Upper lobe of right lung (tissue), 1 donor: ENCODE measurements at regions not wholly inside any gene's neighbourhood (a gene's known extent, or its start where the extent isn't known, plus 50 kb on each side); places are given as distances from the start of the nearest gene placed in this dataset.

Experiments
- ATAC-seq: fragments of 200-7000 bp; cut with Tn5 transposase; one replicate; pipeline ENCODE4 v1.9.1; 2020; ENCODE audit warnings: mild to moderate bottlenecking, moderate library complexity
- DNase-seq: peaks from one replicate; pipeline ENCODE4 v3.0.0-alpha.2; 2020
- H3K27ac ChIP-seq: fragments of 200-600 bp; one replicate; pipeline ENCODE4 v1.8.0; 2022
- H3K27me3 ChIP-seq: fragments of 200-600 bp; one replicate; pipeline ENCODE4 v1.8.0; 2022; ENCODE audit warnings: mild to moderate bottlenecking
- H3K36me3 ChIP-seq: fragments of 200-600 bp; one replicate; pipeline ENCODE4 v1.8.0; 2022
- H3K4me1 ChIP-seq: fragments of 200-600 bp; one replicate; pipeline ENCODE4 v1.8.0; 2022
- H3K4me3 ChIP-seq: fragments of 200-600 bp; one replicate; pipeline ENCODE4 v1.8.0; 2022; ENCODE audit warnings: mild to moderate bottlenecking
- H3K9me3 ChIP-seq: fragments of 200-600 bp; one replicate; pipeline ENCODE4 v1.8.0; 2022
- CTCF ChIP-seq: fragments of 200-600 bp; IDR thresholded peaks from one replicate; pipeline ENCODE4 v1.8.0; 2022; ENCODE audit warnings: antibody characterized with exemption
- intact Hi-C: fragments of 100-400 bp; cut with DNase I; formaldehyde crosslinking; loops from one replicate; pipeline ENCODE4 v1.11.0; 2022
- donor health status: DM: no; HTN: yes; CAD: no; lungs with severe emphysema.

GRCh38 chr1:88266051-88266450 lies 418.0 kb upstream of the PKN2 start:
- intact Hi-C loops: no loop called here
- ATAC-seq: no peak

GRCh38 chr1:88272216-88272615 lies 411.9 kb upstream of the PKN2 start:
- DNase-seq (no peak), ATAC-seq (no peak)
- Histone ChIP-seq H3K4me3 (no peak overlapping the region), H3K27me3 (no peaks in the 10 kb centered on the region), H3K36me3 (no peaks in the 10 kb centered on the region), H3K27ac (no peak overlapping the region), H3K9me3 (no peaks in the 10 kb centered on the region), H3K4me1 (no peaks in the 10 kb centered on the region)
- no peak for TF ChIP-seq CTCF
- intact Hi-C loops: no loop called here

More at GRCh38 chr1:88266051-88266450, 418.0 kb upstream of the PKN2 start:
- no peak overlapping the region for H3K27ac ChIP-seq
- no peak overlapping the region for H3K4me3 ChIP-seq
- no peak for TF ChIP-seq CTCF
- H3K36me3 ChIP-seq: no peaks in the 10 kb centered on the region
- no peak for DNase-seq
- H3K4me1 ChIP-seq: no peaks in the 10 kb centered on the region
- H3K27me3 ChIP-seq: no peaks in the 10 kb centered on the region
- no peaks in the 10 kb centered on the region for H3K9me3 ChIP-seq

GRCh38 chr1:88274431-88274830 lies 409.6 kb upstream of the PKN2 start:
- H3K27ac ChIP-seq: no peak overlapping the region
- H3K9me3 ChIP-seq: no peaks in the 10 kb centered on the region
- no peak overlapping the region for H3K4me3 ChIP-seq
- no peak for DNase-seq
- no peak for TF ChIP-seq CTCF
- intact Hi-C loops: no loop called here
- H3K36me3 ChIP-seq: no peaks in the 10 kb centered on the region
- H3K4me1 ChIP-seq: no peaks in the 10 kb centered on the region
- no peaks in the 10 kb centered on the region for H3K27me3 ChIP-seq
- no peak for ATAC-seq

- intact Hi-C loops: no loop called here
- no peak overlapping the region for H3K27ac ChIP-seq
- no peak overlapping the region for H3K4me3 ChIP-seq
- no peak for TF ChIP-seq CTCF
- H3K27me3 ChIP-seq: no peaks in the 10 kb centered on the region
- ATAC-seq (no peak), DNase-seq (no peak)
- H3K4me1 ChIP-seq: no peaks in the 10 kb centered on the region
- no peaks in the 10 kb centered on the region for H3K9me3 ChIP-seq
- no peaks in the 10 kb centered on the region for H3K36me3 ChIP-seq
These were observed 408.7 kb upstream of the PKN2 start for GRCh38 chr1:88275259-88275862.

- no peak for TF ChIP-seq CTCF
- DNase-seq (no peak), ATAC-seq (no peak)
- H3K27me3 ChIP-seq: no peaks in the 10 kb centered on the region
- intact Hi-C loops: no loop called here
- H3K4me1 ChIP-seq: no peaks in the 10 kb centered on the region
- H3K4me3 ChIP-seq: no peak overlapping the region
- no peak overlapping the region for H3K27ac ChIP-seq
- H3K9me3 ChIP-seq: no peaks in the 10 kb centered on the region
- H3K36me3 ChIP-seq: no peaks in the 10 kb centered on the region
These were observed 407.9 kb upstream of the PKN2 start for GRCh38 chr1:88276163-88276562.

GRCh38 chr1:88284066-88284465 lies 400.0 kb upstream of the PKN2 start:
- Histone ChIP-seq H3K4me1 (no peaks in the 10 kb centered on the region), H3K9me3 (no peaks in the 10 kb centered on the region), H3K27ac (no peak overlapping the region), H3K27me3 (no peaks in the 10 kb centered on the region), H3K36me3 (no peaks in the 10 kb centered on the region), H3K4me3 (no peak overlapping the region)
- intact Hi-C loops: no loop called here
- no peak for DNase-seq
- no peak for TF ChIP-seq CTCF
- no peak for ATAC-seq
